Trophoblast cell (in vitro differentiated cells and primary cell): ENCODE measurements at regions not wholly inside any gene's neighbourhood (a gene's known extent, or its start where the extent isn't known, plus 50 kb on each side); places are given as distances from the start of the nearest gene placed in this dataset.

ENCODE experiments used
- DNase-seq, 2 donors: peaks; one replicate each; pipeline ENCODE4 v3.0.0-alpha.2; 2016
- H2AFZ ChIP-seq: 2 replicates; pipeline ENCODE4 v1.6.1; 2013; ENCODE audit warnings: low read length, moderate library complexity, mild to moderate bottlenecking; ENCODE audit not compliant: insufficient read depth, poor library complexity
- H2AK5ac ChIP-seq: 2 replicates; pipeline ENCODE4 v1.6.1; 2013; ENCODE audit warnings: mild to moderate bottlenecking, low read length
- H2BK120ac ChIP-seq: 2 replicates; pipeline ENCODE4 v1.6.1; 2013; ENCODE audit warnings: low read length, mild to moderate bottlenecking, moderate library complexity; ENCODE audit not compliant: insufficient read depth, poor library complexity
- H2BK12ac ChIP-seq: 2 replicates; pipeline ENCODE4 v1.6.1; 2013; ENCODE audit warnings: mild to moderate bottlenecking, low read length, moderate library complexity
- H2BK5ac ChIP-seq: 2 replicates; pipeline ENCODE4 v1.6.1; 2013; ENCODE audit warnings: low read length, low read depth, moderate library complexity, mild to moderate bottlenecking; ENCODE audit not compliant: poor library complexity
- H3K14ac ChIP-seq: 2 replicates; pipeline ENCODE4 v1.6.1; 2013; ENCODE audit warnings: mild to moderate bottlenecking, low read length
- H3K18ac ChIP-seq: 2 replicates; pipeline ENCODE4 v1.6.1; 2013; ENCODE audit warnings: mild to moderate bottlenecking, low read length
- H3K23ac ChIP-seq: 2 replicates; pipeline ENCODE4 v1.6.1; 2013; ENCODE audit warnings: low read length
- H3K27ac ChIP-seq: 2 replicates; pipeline ENCODE4 v1.5.1; 2013; ENCODE audit warnings: low read depth, mild to moderate bottlenecking, inconsistent platforms, low read length, moderate library complexity
- H3K27me3 ChIP-seq: 2 replicates; pipeline ENCODE4 v1.6.1; 2013; ENCODE audit warnings: inconsistent platforms, mild to moderate bottlenecking, low read length, moderate library complexity; ENCODE audit not compliant: insufficient read depth
- H3K36me3 ChIP-seq, 2 experiments: 1 replicate in 1 of 2; 2 replicates in 1 of 2; pipeline ENCODE4 v1.6.1; 2013; ENCODE audit warnings: low read length in 2 of 2, mild to moderate bottlenecking in 2 of 2, moderate library complexity in 1 of 2; ENCODE audit not compliant: insufficient read depth in 2 of 2, control insufficient read depth in 1 of 2
- H3K4ac ChIP-seq: 2 replicates; pipeline ENCODE4 v1.6.1; 2013; ENCODE audit warnings: low read depth, mild to moderate bottlenecking, low read length, moderate library complexity
- H3K4me1 ChIP-seq, 2 experiments: 1 replicate in 1 of 2; 2 replicates in 1 of 2; pipeline ENCODE4 v1.6.1; 2013; ENCODE audit warnings: low read length in 2 of 2, mild to moderate bottlenecking in 2 of 2, moderate library complexity in 1 of 2; ENCODE audit not compliant: insufficient read depth in 2 of 2, control insufficient read depth in 1 of 2
- H3K4me2 ChIP-seq: 2 replicates; pipeline ENCODE4 v1.6.1; 2013; ENCODE audit warnings: inconsistent platforms, mild to moderate bottlenecking, low read length, moderate library complexity
- H3K4me3 ChIP-seq: 2 replicates; pipeline ENCODE4 v1.5.1; 2013; ENCODE audit warnings: mild to moderate bottlenecking, low read depth, low read length, inconsistent platforms
- H3K79me1 ChIP-seq: one replicate; pipeline ENCODE4 v1.6.1; 2013; ENCODE audit warnings: low read length
- H3K79me2 ChIP-seq: 2 replicates; pipeline ENCODE4 v1.6.1; 2013; ENCODE audit warnings: low read length, mild to moderate bottlenecking; ENCODE audit not compliant: control insufficient read depth, insufficient read depth, poor library complexity
- H3K9ac ChIP-seq: 2 replicates; pipeline ENCODE4 v1.6.1; 2013; ENCODE audit warnings: mild to moderate bottlenecking, low read length
- H3K9me3 ChIP-seq: 2 replicates; pipeline ENCODE4 v1.6.1; 2013; ENCODE audit warnings: low read depth, mild to moderate bottlenecking, control low read depth, inconsistent platforms, low read length; ENCODE audit not compliant: insufficient read depth
- H4K12ac ChIP-seq: 2 replicates; pipeline ENCODE4 v1.6.1; 2013; ENCODE audit warnings: low read depth, mild to moderate bottlenecking, low read length, moderate library complexity
- H4K8ac ChIP-seq: 2 replicates; pipeline ENCODE4 v1.6.1; 2013; ENCODE audit warnings: low read depth, mild to moderate bottlenecking, low read length, moderate library complexity
- H4K91ac ChIP-seq: one replicate; pipeline ENCODE4 v1.6.1; 2013; ENCODE audit warnings: low read depth, mild to moderate bottlenecking, low read length, moderate library complexity
- WGBS: extraction: QIAGEN DNeasy Blood & Tissue Kit; methylation state at CpG from one replicate; pipeline ENCODE4 v1.1.7; 2013; ENCODE audit warnings: missing lambda C conversion rate; ENCODE audit not compliant: insufficient read length, insufficient coverage; ENCODE audit errors: extremely low coverage; 5-methylcytosine and 5-hydroxymethylcytosine counted together

DNA sequence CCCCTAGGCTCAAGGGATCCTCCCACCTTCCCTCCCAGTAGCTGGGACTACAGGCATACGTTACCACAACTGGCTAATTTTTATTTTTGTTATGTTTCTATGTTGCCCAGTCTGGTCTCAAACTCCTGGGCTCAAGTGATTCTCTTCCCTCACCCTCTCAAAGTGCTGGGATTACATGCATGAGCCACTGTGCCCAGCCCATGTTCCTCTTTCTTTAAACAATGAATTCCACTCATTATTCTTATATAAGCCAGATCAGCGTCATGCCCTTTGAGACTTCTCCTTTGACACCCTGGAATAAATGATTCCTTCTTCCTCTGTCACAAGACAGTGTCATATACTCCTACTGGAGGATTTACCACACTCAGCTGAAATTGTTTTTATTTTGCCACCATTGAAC lies 519.9 kb upstream of the SPRY2 start:
- Histone ChIP-seq H4K91ac (no peak overlapping the region), H3K27ac (no peak overlapping the region), H3K9ac (no peak overlapping the region), H4K8ac (no peak overlapping the region), H3K9me3 (no peaks in the 10 kb centered on the region), H3K4me2 (no peak overlapping the region), H3K14ac (no peak overlapping the region), H3K18ac (no peak overlapping the region), H3K23ac (no peak overlapping the region), H3K4me1 (no peaks in the 10 kb centered on the region), H3K79me1 (no peaks in the 10 kb centered on the region), H3K4me3 (no peak overlapping the region), H4K12ac (no peak overlapping the region), H2AFZ (no peak overlapping the region), H3K4ac (no peak overlapping the region), H3K36me3 (no peaks in the 10 kb centered on the region), H3K79me2 (no peaks in the 10 kb centered on the region), H2BK120ac (no peak overlapping the region), H2BK12ac (no peak overlapping the region), H3K27me3 (no peaks in the 10 kb centered on the region), H2BK5ac (no peak overlapping the region), H2AK5ac (no peak overlapping the region)
- no peak for DNase-seq
- no CpG with 5 or more reads among the region's 2 CpGs for WGBS

DNA sequence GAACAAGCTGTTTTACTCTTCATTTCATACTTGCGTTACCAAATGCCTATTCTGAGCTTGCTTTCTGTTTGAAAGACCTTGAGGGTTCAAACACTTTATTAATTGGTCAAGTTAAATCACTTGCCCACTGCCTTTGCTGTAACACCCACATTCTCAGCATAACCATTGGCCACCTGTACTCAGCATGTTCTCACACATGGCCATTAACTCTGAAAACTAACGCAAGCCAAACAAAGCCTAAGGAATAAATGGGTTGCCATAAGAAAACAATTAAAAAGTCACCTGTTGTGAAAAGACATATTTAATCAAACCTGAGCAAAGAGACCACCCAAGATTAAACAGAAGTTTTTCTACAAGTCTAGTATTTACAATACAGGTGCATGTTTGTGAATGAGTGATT lies 517.2 kb upstream of the SPRY2 start:
- Histone ChIP-seq H2AFZ (no peak overlapping the region), H3K27ac (no peak overlapping the region), H3K4me2 (no peak overlapping the region), H3K4ac (no peak overlapping the region), H3K27me3 (no peaks in the 10 kb centered on the region), H4K12ac (no peak overlapping the region), H2BK12ac (no peak overlapping the region), H4K91ac (no peak overlapping the region), H3K4me3 (no peak overlapping the region), H2BK5ac (no peak overlapping the region), H3K9ac (no peak overlapping the region), H3K79me2 (no peaks in the 10 kb centered on the region), H2BK120ac (no peak overlapping the region), H4K8ac (no peak overlapping the region), H3K79me1 (no peaks in the 10 kb centered on the region), H3K23ac (no peak overlapping the region), H2AK5ac (no peak overlapping the region), H3K9me3 (no peaks in the 10 kb centered on the region), H3K18ac (no peak overlapping the region), H3K4me1 (no peaks in the 10 kb centered on the region), H3K14ac (no peak overlapping the region), H3K36me3 (no peaks in the 10 kb centered on the region)
- no peak for DNase-seq
- WGBS = no CpG with 5 or more reads among the region's 2 CpGs

DNA sequence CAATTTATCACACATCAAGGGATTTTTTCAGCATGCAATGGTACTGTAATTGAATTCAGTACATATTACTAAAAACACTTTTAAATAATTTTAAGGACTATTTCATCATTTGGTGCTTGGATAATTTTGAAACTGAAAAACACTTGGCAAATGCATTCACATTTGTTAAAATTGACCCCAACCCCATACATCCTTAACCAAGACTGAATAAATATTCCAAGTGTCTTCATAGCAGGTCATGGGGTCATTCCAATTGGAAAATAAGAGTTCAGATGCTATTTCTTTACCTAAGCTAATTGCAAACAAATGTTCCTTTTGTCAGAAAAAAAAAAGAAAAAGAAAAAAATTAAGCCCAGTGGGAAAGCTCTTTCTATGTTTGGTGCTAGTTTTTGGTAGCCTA lies 516.4 kb upstream of the SPRY2 start:
- H3K23ac ChIP-seq = no peak overlapping the region
- no peak overlapping the region for H3K4ac ChIP-seq
- H2AFZ ChIP-seq = no peak overlapping the region
- H2BK5ac ChIP-seq = no peak overlapping the region
- H3K4me1 ChIP-seq = no peaks in the 10 kb centered on the region
- DNase-seq = no peak
- H3K9ac ChIP-seq = no peak overlapping the region
- no peak overlapping the region for H3K14ac ChIP-seq
- no peak overlapping the region for H4K91ac ChIP-seq
- H3K9me3 ChIP-seq = no peaks in the 10 kb centered on the region
- no peaks in the 10 kb centered on the region for H3K79me2 ChIP-seq
- H2BK12ac ChIP-seq = no peak overlapping the region
- no peak overlapping the region for H3K4me3 ChIP-seq
- H4K12ac ChIP-seq = no peak overlapping the region
- H3K27me3 ChIP-seq = no peaks in the 10 kb centered on the region
- no peak overlapping the region for H2BK120ac ChIP-seq
- no peaks in the 10 kb centered on the region for H3K79me1 ChIP-seq
- H4K8ac ChIP-seq = no peak overlapping the region
- no peak overlapping the region for H3K27ac ChIP-seq
- no peak overlapping the region for H3K18ac ChIP-seq
- no peak overlapping the region for H3K4me2 ChIP-seq
- H3K36me3 ChIP-seq = no peaks in the 10 kb centered on the region
- no peak overlapping the region for H2AK5ac ChIP-seq

DNA sequence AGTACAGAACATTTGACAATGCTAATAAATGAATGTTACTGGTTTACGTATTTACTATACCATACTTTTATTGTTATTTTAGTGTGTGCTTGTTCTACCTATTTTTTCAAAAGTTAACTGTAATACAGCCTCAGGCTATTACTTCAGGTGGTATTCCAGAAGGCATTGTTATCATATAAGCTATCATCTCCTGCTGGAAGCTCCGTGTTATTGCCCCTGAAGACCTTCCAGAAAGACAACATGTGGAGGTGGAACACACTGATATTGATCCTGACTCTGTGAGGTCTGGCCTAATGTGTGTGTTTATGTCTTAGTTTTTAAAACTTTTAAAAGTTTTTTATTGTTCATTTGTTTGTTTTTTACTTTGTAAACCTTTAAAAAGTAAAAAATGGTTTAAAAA lies 509.8 kb upstream of the SPRY2 start:
- Histone ChIP-seq H3K4me3 (no peak overlapping the region), H3K79me1 (no peaks in the 10 kb centered on the region), H3K9me3 (no peaks in the 10 kb centered on the region), H3K27me3 (no peaks in the 10 kb centered on the region), H4K91ac (no peak overlapping the region), H3K9ac (no peak overlapping the region), H3K4me1 (no peaks in the 10 kb centered on the region), H2AK5ac (no peak overlapping the region), H2BK12ac (no peak overlapping the region), H3K23ac (no peak overlapping the region), H3K18ac (no peak overlapping the region), H3K14ac (no peak overlapping the region), H3K79me2 (no peaks in the 10 kb centered on the region), H3K36me3 (no peaks in the 10 kb centered on the region), H3K4me2 (no peak overlapping the region), H3K27ac (no peak overlapping the region), H3K4ac (no peak overlapping the region), H2BK5ac (no peak overlapping the region), H4K8ac (no peak overlapping the region), H4K12ac (no peak overlapping the region), H2BK120ac (no peak overlapping the region), H2AFZ (no peak overlapping the region)
- peak in 1 of 2 donors; percentile 10 for DNase-seq
- no CpG with 5 or more reads among the region's 2 CpGs for WGBS

DNA sequence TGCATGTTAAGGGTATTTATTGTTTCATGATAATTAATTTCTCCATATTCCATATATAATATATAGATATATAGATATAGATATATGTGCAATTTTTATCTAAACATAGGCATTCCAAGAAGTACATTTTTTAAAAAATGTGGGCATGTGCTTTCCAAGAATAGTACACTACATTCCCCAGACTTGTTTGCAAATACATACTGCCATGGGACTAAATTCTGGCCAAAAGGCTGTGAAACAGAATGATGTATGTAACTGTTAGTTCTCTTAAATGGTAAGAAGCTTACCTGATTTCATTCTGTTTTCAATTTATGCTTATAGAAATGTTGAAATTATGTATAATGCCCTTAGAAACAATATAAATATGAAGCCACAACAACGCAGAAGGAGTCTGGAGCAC lies 503.2 kb upstream of the SPRY2 start:
- Histone ChIP-seq H3K18ac (no peak overlapping the region), H4K91ac (no peak overlapping the region), H2BK5ac (no peak overlapping the region), H2BK12ac (no peak overlapping the region), H3K14ac (no peak overlapping the region), H3K9me3 (no peaks in the 10 kb centered on the region), H2AK5ac (no peak overlapping the region), H3K79me2 (no peaks in the 10 kb centered on the region), H2AFZ (no peak overlapping the region), H3K9ac (no peak overlapping the region), H4K8ac (no peak overlapping the region), H4K12ac (no peak overlapping the region), H3K4me3 (no peak overlapping the region), H3K36me3 (no peaks in the 10 kb centered on the region), H2BK120ac (no peak overlapping the region), H3K4me1 (no peaks in the 10 kb centered on the region), H3K4me2 (no peak overlapping the region), H3K27me3 (no peaks in the 10 kb centered on the region), H3K27ac (no peak overlapping the region), H3K4ac (no peak overlapping the region), H3K23ac (no peak overlapping the region), H3K79me1 (no peaks in the 10 kb centered on the region)
- WGBS = no CpG with 5 or more reads among the region's 1 CpG
- DNase-seq = no peak
